Lower leg skin (tissue), 4 donors: ENCODE measurements at regions not wholly inside any gene's neighbourhood (a gene's known extent, or its start where the extent isn't known, plus 50 kb on each side); places are given as distances from the start of the nearest gene placed in this dataset.

ENCODE experiments used
- DNase-seq, 2 donors: peaks; one replicate each; pipeline ENCODE4 v3.0.0-alpha.2; 2019; ENCODE audit warnings: low spot score in 2 of 2
- H3K4me3 ChIP-seq: fragments of 200-600 bp; sonication (generic); 2 replicates; pipeline ENCODE4 v1.5.1; 2017; ENCODE audit warnings: mild to moderate bottlenecking, low read depth; ENCODE audit not compliant: poor library complexity, severe bottlenecking
- POLR2A ChIP-seq, 2 donors: fragments of 450-650 bp; IDR thresholded peaks; one replicate each; pipeline ENCODE4 v1.6.1; 2016 to 2017; ENCODE audit warnings: antibody characterized with exemption in 2 of 2, mild to moderate bottlenecking in 1 of 2, moderate library complexity in 1 of 2
- WGBS, 2 donors: methylation state at CpG; one replicate each; pipeline ENCODE4 v1.1.5; 2018; 5-methylcytosine and 5-hydroxymethylcytosine counted together
- intact Hi-C: fragments of 100-400 bp; cut with DNase I; formaldehyde crosslinking; loops from one replicate; pipeline ENCODE4 v1.15.0; 2023; ENCODE audit warnings: low total_unique reads
- TF ChIP-seq, protein P1 (sequence below), 3 donors: fragments of 450-650 bp; IDR thresholded peaks; one replicate each; pipeline ENCODE4 v1.5.1; 2016; ENCODE audit warnings: antibody characterized with exemption in 3 of 3, mild to moderate bottlenecking in 3 of 3, moderate library complexity in 2 of 3

DNA sequence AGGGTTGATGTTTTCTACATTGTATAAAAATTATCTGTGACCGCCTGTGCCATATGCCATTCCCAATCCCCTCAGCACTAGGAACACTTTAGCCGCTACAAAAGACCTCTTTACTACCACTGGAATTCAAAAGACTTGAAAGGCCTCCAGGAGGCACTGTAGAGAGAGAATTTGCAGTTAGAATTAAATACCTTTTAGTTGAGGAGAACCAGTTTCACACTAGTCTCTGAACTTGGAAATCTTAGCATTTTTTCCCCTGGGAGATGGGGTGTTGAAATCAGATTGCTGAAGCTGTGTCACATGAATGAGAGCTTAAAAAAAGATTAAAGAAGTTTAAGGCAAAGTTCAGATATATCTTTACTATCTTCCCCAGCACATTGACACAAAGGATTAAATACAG is 291.0 kb downstream of the ADGRL2 start:
- no peak overlapping the region for H3K4me3 ChIP-seq
- TF ChIP-seq POLR2A (IDR thresholded peaks at IDR 0.05) = no peak
- intact Hi-C loops = no loop called here
- no peak for DNase-seq
- WGBS, 2 donors = 97 to 98% methylated on average over 2 of the region's 2 CpGs

DNA sequence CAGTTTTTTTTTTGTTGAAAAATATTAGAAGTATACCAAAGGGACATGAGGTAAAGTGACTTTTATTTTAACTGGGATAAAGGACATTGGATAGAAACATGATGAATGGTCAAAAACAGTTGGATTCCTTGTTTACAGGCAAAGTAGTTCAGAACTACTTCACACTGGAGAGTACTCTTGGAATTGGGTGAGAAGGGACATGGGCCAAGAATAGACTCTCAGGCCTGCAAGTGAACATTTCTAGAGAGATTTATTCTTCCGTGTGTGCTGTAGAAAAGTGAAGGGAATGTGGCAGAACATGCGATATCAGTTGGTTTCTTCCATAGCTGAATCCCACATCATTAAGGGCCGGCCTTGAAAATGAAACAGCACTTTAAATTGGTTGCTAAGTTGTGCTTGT is 290.5 kb downstream of the ADGRL2 start:
- H3K4me3 ChIP-seq = no peak overlapping the region
- intact Hi-C loops = no loop called here
- no peak for DNase-seq
- 89 to 90% methylated on average over 3 of the region's 3 CpGs for WGBS, 2 donors
- no peak for TF ChIP-seq POLR2A (IDR thresholded peaks at IDR 0.05)
- TF ChIP-seq, protein P1, sequence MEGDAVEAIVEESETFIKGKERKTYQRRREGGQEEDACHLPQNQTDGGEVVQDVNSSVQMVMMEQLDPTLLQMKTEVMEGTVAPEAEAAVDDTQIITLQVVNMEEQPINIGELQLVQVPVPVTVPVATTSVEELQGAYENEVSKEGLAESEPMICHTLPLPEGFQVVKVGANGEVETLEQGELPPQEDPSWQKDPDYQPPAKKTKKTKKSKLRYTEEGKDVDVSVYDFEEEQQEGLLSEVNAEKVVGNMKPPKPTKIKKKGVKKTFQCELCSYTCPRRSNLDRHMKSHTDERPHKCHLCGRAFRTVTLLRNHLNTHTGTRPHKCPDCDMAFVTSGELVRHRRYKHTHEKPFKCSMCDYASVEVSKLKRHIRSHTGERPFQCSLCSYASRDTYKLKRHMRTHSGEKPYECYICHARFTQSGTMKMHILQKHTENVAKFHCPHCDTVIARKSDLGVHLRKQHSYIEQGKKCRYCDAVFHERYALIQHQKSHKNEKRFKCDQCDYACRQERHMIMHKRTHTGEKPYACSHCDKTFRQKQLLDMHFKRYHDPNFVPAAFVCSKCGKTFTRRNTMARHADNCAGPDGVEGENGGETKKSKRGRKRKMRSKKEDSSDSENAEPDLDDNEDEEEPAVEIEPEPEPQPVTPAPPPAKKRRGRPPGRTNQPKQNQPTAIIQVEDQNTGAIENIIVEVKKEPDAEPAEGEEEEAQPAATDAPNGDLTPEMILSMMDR (IDR thresholded peaks at IDR 0.05) = no peak

DNA sequence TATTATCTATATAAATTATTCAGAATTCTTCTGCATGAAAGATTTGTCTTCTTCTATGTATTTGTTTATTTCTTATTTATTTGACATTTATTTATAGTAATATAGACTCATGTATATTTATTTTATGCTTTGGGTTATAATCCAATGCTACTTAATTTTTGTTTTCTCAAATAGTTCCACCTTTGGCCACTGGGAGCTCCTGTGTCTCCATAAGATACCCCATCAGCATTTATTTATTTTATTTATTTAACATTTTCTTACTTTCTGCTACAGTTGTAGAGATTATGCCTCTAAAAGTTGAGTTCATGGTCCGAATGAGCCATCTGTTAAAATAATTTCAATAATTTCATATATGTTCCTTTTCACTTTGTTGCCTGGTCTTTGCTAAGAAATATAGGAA is 289.4 kb downstream of the ADGRL2 start:
- WGBS, 2 donors = 92 to 96% methylated on average over 1 of the region's 1 CpG
- TF ChIP-seq, protein P1 (IDR thresholded peaks at IDR 0.05) = no peak
- no peak for TF ChIP-seq POLR2A (IDR thresholded peaks at IDR 0.05)
- intact Hi-C loops = no loop called here
- no peak overlapping the region for H3K4me3 ChIP-seq
- no peak for DNase-seq

DNA sequence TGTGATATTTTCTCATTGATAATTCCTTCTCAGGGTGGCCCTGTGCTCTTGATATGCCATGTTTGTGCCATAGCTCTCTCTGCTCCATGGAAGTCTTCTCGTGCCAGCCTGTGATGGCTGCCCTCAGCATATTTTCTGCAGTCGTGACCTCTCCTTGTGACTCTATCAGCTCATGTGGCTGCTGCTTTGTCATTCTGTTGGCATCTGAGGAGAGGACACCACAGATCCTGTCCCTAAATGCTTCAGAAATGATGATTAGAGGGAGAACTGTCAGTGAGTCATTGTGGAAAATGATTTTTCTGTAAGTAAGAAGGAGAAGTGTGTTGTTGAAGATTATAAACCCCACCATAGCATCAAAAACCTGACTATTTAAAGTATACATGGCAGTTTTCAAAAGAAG is 286.0 kb downstream of the ADGRL2 start:
- 39 to 68% methylated on average over 2 of the region's 2 CpGs for WGBS, 2 donors
- H3K4me3 ChIP-seq = no peak overlapping the region
- no peak for TF ChIP-seq POLR2A (IDR thresholded peaks at IDR 0.05)
- TF ChIP-seq, protein P1 (IDR thresholded peaks at IDR 0.05) = no peak
- DNase-seq = no peak
- intact Hi-C loops = no loop called here

DNA sequence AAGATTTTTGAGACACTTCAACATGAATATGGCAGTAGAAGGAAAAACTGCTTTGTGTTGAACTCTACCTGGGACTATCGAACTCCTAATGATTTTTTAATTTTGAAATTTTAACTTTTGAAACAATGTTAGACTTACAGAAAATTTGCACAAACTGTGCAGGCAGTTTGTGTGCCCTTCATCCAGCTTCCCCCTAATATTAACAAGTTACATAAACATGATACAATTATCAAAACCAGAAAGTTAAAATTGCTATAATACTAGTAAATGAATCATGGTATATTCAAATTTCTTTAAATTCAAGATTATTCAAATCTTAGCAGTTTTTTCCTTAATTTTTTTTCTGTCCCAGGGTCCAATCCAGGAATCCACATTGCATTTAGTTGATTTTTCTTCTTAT is 278.9 kb downstream of the ADGRL2 start:
- no peak overlapping the region for H3K4me3 ChIP-seq
- intact Hi-C loops = no loop called here
- DNase-seq = no peak
- no peak for TF ChIP-seq POLR2A (IDR thresholded peaks at IDR 0.05)
- TF ChIP-seq, protein P1 (IDR thresholded peaks at IDR 0.05) = no peak
- WGBS, 2 donors = 94 to 96% methylated on average over 1 of the region's 1 CpG

DNA sequence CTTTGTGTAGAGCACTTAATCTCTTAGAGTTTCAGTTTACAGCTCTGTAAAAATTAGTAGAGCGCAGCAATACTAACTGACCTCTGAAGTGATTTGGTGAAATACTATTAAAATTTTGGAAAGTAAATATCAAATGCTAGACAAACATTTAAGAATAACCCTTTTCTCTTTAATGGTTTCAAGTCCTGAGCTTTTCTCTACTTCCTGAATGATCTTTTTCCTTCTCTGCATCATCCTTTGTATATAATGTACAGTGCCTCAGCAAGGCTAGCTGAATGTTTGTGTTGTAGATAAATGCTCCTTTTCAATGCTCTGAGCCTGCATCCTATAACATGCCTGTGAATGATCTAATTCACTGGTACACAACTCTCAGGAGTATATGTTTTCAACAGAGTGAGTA is 272.9 kb downstream of the ADGRL2 start:
- H3K4me3 ChIP-seq = no peak overlapping the region
- 89 to 96% methylated on average over 1 of the region's 1 CpG for WGBS, 2 donors
- DNase-seq = no peak
- TF ChIP-seq, protein P1 (IDR thresholded peaks at IDR 0.05) = no peak
- TF ChIP-seq POLR2A (IDR thresholded peaks at IDR 0.05) = no peak
- intact Hi-C loops = no loop called here
